ENCODE measurements at regions not wholly inside any gene's neighbourhood (a gene's known extent, or its start where the extent isn't known, plus 50 kb on each side); places are given as distances from the start of the nearest gene placed in this dataset.

DNA sequence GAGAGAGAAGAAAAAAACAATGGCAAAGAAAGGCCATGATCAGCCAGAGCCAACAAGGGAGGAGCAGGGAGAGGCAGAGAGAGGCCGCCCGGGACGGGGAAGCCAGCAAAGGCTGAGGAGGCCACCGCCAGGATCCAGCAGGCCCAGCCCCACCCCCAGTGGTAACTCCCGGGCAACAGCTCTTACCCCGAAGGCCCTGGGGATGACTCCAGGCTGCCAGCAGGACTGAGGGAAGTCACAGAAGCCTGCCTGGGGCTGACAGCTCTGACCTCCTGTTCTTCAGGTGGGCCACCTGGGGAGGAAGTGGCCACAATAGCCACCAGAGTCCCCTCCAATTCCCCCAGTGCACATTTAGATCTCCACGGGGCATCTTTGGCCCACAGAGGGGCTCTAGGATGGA, 184.3 kb upstream of the LINGO1 start:
- H3K27me3 ChIP-seq = peaks cover 14% of the 10 kb centered on the region

DNA sequence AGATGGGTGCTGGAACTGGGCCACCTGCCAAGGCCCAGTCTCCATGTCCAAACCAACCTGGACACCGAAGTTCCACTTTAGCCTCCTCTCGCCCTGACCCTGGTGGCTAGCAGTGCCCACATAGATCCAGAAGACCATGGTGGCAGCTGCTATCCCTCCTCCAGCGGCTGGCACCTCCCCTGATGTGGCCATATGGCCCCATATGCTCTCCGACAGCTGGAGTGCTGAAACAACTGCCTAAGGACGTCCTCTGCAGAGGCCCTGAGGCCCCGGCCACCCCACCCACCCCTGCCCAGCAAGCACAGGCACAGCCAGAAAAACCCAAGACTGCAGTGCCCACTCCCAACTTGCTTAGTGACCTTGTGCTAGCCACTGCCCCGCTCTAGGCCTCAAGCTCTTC, 182.3 kb upstream of the LINGO1 start:
- TF ChIP-seq, protein P1, sequence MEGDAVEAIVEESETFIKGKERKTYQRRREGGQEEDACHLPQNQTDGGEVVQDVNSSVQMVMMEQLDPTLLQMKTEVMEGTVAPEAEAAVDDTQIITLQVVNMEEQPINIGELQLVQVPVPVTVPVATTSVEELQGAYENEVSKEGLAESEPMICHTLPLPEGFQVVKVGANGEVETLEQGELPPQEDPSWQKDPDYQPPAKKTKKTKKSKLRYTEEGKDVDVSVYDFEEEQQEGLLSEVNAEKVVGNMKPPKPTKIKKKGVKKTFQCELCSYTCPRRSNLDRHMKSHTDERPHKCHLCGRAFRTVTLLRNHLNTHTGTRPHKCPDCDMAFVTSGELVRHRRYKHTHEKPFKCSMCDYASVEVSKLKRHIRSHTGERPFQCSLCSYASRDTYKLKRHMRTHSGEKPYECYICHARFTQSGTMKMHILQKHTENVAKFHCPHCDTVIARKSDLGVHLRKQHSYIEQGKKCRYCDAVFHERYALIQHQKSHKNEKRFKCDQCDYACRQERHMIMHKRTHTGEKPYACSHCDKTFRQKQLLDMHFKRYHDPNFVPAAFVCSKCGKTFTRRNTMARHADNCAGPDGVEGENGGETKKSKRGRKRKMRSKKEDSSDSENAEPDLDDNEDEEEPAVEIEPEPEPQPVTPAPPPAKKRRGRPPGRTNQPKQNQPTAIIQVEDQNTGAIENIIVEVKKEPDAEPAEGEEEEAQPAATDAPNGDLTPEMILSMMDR (IDR thresholded peaks at IDR 0.05) = no peak
- intact Hi-C loops (cut with DNase I) = no loop called here
- Histone ChIP-seq H3K4me3 (no peak overlapping the region), H3K36me3 (no peaks in the 10 kb centered on the region), H3K9me3 (no peaks in the 10 kb centered on the region), H3K4me1 (no peaks in the 10 kb centered on the region), H3K27ac (no peak overlapping the region), H3K27me3 (peaks cover 10% of the 10 kb centered on the region)
- DNase-seq (ENCODE audit: low spot score in 2 of 2) = no peak

More for the DNA sequence above, 184.3 kb upstream of the LINGO1 start:
- H3K36me3 ChIP-seq = no peaks in the 10 kb centered on the region
- H3K27ac ChIP-seq = no peak overlapping the region
- TF ChIP-seq, protein P1 (IDR thresholded peaks at IDR 0.05) = no peak
- no peaks in the 10 kb centered on the region for H3K9me3 ChIP-seq
- no peaks in the 10 kb centered on the region for H3K4me1 ChIP-seq
- no peak for DNase-seq (ENCODE audit: low spot score in 2 of 2)
- intact Hi-C loops (cut with DNase I) = no loop called here
- no peak overlapping the region for H3K4me3 ChIP-seq

DNA sequence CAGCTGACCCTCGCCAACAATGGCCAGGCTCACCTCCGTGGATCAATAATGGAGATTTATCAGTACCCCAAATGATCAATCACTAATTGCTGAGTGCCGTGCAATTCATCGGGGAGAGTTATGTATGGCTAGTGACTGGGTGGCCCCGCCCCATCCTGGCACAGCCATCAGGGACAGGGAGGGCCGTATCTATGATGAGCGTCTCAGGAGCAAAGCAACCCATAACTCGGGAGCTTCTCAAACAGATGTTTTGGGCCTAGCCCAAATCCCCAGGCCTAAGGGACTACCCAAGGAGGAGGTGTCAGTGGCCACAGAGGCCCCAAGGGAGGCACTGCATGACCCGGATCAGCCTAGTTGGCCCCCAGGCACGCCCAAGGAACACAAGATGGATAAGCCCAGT, 180.0 kb upstream of the LINGO1 start:
- TF ChIP-seq, protein P1 (IDR thresholded peaks at IDR 0.05) = no peak
- no peak for DNase-seq (ENCODE audit: low spot score in 2 of 2)
- Histone ChIP-seq H3K9me3 (no peaks in the 10 kb centered on the region), H3K27ac (no peak overlapping the region), H3K4me3 (no peak overlapping the region), H3K36me3 (no peaks in the 10 kb centered on the region), H3K4me1 (no peaks in the 10 kb centered on the region), H3K27me3 (no peaks in the 10 kb centered on the region)
- intact Hi-C loops (cut with DNase I) = no loop called here

DNA sequence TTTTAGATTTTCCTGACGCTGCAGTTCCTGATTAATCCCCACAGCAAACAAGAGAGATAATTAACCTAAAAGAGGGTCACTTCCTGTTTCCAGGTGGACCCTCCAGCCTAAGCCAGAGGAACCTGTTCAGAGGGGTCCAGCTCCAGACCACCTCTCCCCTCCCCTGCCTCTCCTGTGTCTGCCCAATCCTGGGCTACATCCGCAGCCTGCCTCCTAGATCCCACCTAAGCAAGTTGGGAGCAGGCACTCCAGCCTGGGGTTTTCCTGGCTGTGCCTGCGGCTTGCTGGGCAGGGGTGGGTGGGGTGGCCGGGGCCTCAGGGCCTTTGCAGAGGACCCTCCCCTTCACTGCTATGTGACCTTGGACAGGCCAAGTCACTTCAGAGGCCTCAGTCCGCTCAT, 178.6 kb upstream of the LINGO1 start:
- Histone ChIP-seq H3K9me3 (no peaks in the 10 kb centered on the region), H3K4me1 (no peaks in the 10 kb centered on the region), H3K27me3 (no peaks in the 10 kb centered on the region), H3K4me3 (no peak overlapping the region), H3K27ac (no peak overlapping the region), H3K36me3 (no peaks in the 10 kb centered on the region)
- TF ChIP-seq, protein P1 (IDR thresholded peaks at IDR 0.05) = no peak
- intact Hi-C loops (cut with DNase I) = no loop called here
- DNase-seq (ENCODE audit: low spot score in 2 of 2) = no peak

DNA sequence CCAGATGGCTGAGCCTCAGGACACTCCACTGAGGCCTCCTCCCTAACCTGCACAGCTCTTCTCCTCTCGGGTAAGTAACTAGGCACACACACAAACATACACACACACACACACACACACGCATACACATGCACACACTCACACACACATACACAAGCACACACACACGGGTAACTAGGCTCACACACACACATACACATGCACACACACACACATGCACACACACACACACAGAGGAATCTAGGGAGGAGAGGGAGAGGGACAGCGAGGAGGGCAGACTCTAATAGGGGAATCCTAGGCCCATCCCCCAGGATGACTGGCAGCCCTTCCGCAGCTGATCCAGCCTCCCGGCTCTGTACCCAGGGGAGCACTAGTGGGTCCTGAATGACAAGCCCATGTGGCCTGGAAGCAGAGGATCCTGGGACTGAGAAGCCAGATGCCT, 177.4 kb upstream of the LINGO1 start:
- no peak for DNase-seq (ENCODE audit: low spot score in 2 of 2)
- Histone ChIP-seq H3K27ac (no peak overlapping the region), H3K27me3 (no peaks in the 10 kb centered on the region), H3K4me3 (no peak overlapping the region), H3K9me3 (no peaks in the 10 kb centered on the region), H3K4me1 (no peaks in the 10 kb centered on the region), H3K36me3 (no peaks in the 10 kb centered on the region)
- TF ChIP-seq, protein P1 (IDR thresholded peaks at IDR 0.05) = no peak
- intact Hi-C loops (cut with DNase I) = no loop called here

DNA sequence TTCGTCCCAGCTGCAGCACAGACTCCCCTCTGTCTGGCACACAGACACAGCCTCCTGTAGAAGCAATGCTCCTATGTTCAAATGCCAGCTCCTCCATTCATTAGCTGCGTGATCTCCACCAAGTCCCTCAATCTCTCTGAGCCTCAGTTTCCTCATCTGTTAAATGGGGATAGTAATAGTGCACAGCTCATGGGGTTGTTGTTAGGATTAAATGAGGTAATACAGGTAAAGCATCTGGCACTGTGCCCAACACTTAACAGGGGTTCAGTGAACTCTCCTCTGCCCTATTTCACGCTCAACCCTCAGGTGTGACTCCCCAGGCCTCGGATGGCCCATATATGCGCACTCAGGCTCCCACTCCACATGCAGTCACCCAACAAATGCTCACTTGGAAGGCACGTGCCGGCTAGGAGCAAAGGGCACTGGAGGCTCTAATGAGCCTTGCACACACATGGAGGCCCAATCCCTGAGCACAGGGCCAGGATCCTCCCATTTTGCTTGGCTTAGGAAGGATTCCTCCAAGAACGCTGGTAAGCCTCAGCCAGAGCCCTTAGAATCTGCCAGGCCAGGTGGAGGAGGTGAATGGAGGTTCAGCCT, 176.0 kb upstream of the LINGO1 start:
- intact Hi-C loops (cut with DNase I) = no loop called here
- no peaks in the 10 kb centered on the region for H3K9me3 ChIP-seq
- no peak overlapping the region for H3K27ac ChIP-seq
- TF ChIP-seq, protein P1 (IDR thresholded peaks at IDR 0.05) = no peak
- no peak overlapping the region for H3K4me3 ChIP-seq
- no peak for DNase-seq (ENCODE audit: low spot score in 2 of 2)
- H3K4me1 ChIP-seq = no peaks in the 10 kb centered on the region
- H3K36me3 ChIP-seq = no peaks in the 10 kb centered on the region
- no peaks in the 10 kb centered on the region for H3K27me3 ChIP-seq

Measured in ascending aorta (tissue), 2 donors.